GM12878 (cell line): ENCODE measurements at regions not wholly inside any gene's neighbourhood (a gene's known extent, or its start where the extent isn't known, plus 50 kb on each side); places are given as distances from the start of the nearest gene placed in this dataset.

Source experiments
- ATAC-seq: fragments of 200-7000 bp; cut with Tn5 transposase; 3 replicates; pipeline ENCODE4 v1.9.1; 2020; ENCODE audit warnings: mild to moderate bottlenecking, moderate library complexity
- BruUV-seq: library from RNA; stranded (reverse); fragments of 400-500 nt; replicated peaks from 2 replicates; lab custom pipeline; 2021; lab: Mats Ljungman, UMichigan
- CTCF ChIA-PET: fragments of 300-600 bp; sonication (Branson Sonifier 250); formaldehyde crosslinking; extraction: SDS; loops from one replicate; lab custom pipeline; 2021; ENCODE audit warnings: inconsistent platforms; lab: Yijun Ruan, JAX
- POLR2A ChIA-PET: fragments of 350-600 bp; formaldehyde crosslinking; extraction: SDS; loops from one replicate; lab custom pipeline; 2021; ENCODE audit warnings: inconsistent platforms; lab: Charles Lee
- RAD21 ChIA-PET: fragments of 300-600 bp; sonication (Branson Sonifier 250); formaldehyde crosslinking; loops from one replicate; lab custom pipeline; 2023; ENCODE audit warnings: antibody characterized with exemption; ENCODE audit not compliant: unreplicated experiment; lab: Charles Lee
- SMC1A ChIA-PET: fragments of 300-600 bp; sonication (Branson Sonifier 250); formaldehyde crosslinking; loops from one replicate; lab custom pipeline; 2023; ENCODE audit not compliant: unreplicated experiment, uncharacterized antibody; lab: Charles Lee
- DNase-seq: peaks from one replicate; pipeline ENCODE4 v3.0.0-alpha.2; 2011; ENCODE audit warnings: low read depth, low spot score
- FAIRE-seq: peaks from 3 replicates; lab custom pipeline; 2011; peaks lifted over from hg19 to GRCh38; lab: Jason Lieb, UNC
- H2AFZ ChIP-seq: 2 replicates; pipeline ENCODE4 v1.6.0; 2011; ENCODE audit warnings: low read depth, low read length, control low read depth; ENCODE audit not compliant: control insufficient read depth
- H3K27ac ChIP-seq: 2 replicates; pipeline ENCODE4 v1.5.1; 2011; ENCODE audit warnings: control low read depth; ENCODE audit not compliant: control insufficient read depth, insufficient read depth
- H3K27me3 ChIP-seq, 2 experiments: replicated peaks in 1 of 2; 2 replicates each; pipeline versions ENCODE4 v1.6.0 to v1.6.1; 2011; ENCODE audit warnings: low read length in 1 of 2; ENCODE audit not compliant: control insufficient read depth in 2 of 2, insufficient read depth in 2 of 2
- H3K36me3 ChIP-seq, 2 experiments: 2 replicates each; pipeline ENCODE4 v1.5.1; 2011; ENCODE audit warnings: low read length in 1 of 2; ENCODE audit not compliant: control insufficient read depth in 2 of 2, insufficient read depth in 2 of 2
- H3K4me1 ChIP-seq: 2 replicates; pipeline ENCODE4 v1.6.1; 2011; ENCODE audit warnings: mild to moderate bottlenecking, low read length, moderate library complexity, mixed read lengths; ENCODE audit not compliant: control insufficient read depth, insufficient read depth
- H3K4me2 ChIP-seq: 2 replicates; pipeline ENCODE4 v1.6.0; 2011; ENCODE audit warnings: control low read depth; ENCODE audit not compliant: control insufficient read depth, insufficient read depth
- H3K4me3 ChIP-seq: fragments of 200-600 bp; sonication (generic); 2 replicates; pipeline ENCODE4 v1.5.1; 2016
- H3K79me2 ChIP-seq: 2 replicates; pipeline ENCODE4 v1.6.0; 2011; ENCODE audit warnings: low read length; ENCODE audit not compliant: control insufficient read depth, insufficient read depth
- H3K9ac ChIP-seq: 2 replicates; pipeline ENCODE4 v1.8.0; 2011; ENCODE audit warnings: low read length, control low read depth, mixed read lengths; ENCODE audit not compliant: control insufficient read depth, insufficient read depth
- H3K9me3 ChIP-seq: replicated peaks from 3 replicates; pipeline ENCODE4 v1.5.1; 2011; ENCODE audit warnings: mild to moderate bottlenecking, low read length; ENCODE audit not compliant: control insufficient read depth, insufficient read depth
- H4K20me1 ChIP-seq: 2 replicates; pipeline ENCODE4 v1.6.0; 2011; ENCODE audit not compliant: control insufficient read depth, insufficient read depth
- CBFB ChIP-seq: IDR thresholded peaks from 2 replicates; pipeline ENCODE4 v1.6.1; 2016; ENCODE audit warnings: antibody characterized with exemption, low read depth
- CHD2 ChIP-seq: IDR thresholded peaks from 2 replicates; pipeline ENCODE4 v1.6.1; 2011; ENCODE audit warnings: low read depth, low read length, improper control_type of control experiment, borderline replicate concordance
- CREB1 ChIP-seq: IDR thresholded peaks from 2 replicates; pipeline ENCODE4 v1.6.1; 2012; ENCODE audit warnings: low read depth, mild to moderate bottlenecking, inconsistent platforms
- CREM ChIP-seq: IDR thresholded peaks from 2 replicates; pipeline ENCODE4 v1.6.1; 2014; ENCODE audit warnings: antibody characterized with exemption, low read depth
- EZH2 ChIP-seq: IDR thresholded peaks from 2 replicates; pipeline ENCODE4 v1.6.1; 2012; ENCODE audit warnings: low read depth, mild to moderate bottlenecking, control low read depth, inconsistent platforms, low read length, borderline replicate concordance; ENCODE audit not compliant: control insufficient read depth
- FOXM1 ChIP-seq: IDR thresholded peaks from 2 replicates; pipeline ENCODE4 v1.6.1; 2012; ENCODE audit warnings: low read depth, mild to moderate bottlenecking, inconsistent platforms, low read length, moderate library complexity
- GABPA ChIP-seq: IDR thresholded peaks from 2 replicates; pipeline ENCODE4 v1.6.1; 2014; ENCODE audit warnings: antibody characterized with exemption, low read depth, mild to moderate bottlenecking, inconsistent platforms
- HDGF ChIP-seq: fragments of 450-650 bp; IDR thresholded peaks from 2 replicates; pipeline ENCODE4 v1.6.1; 2016; ENCODE audit warnings: antibody characterized with exemption
- JUNB ChIP-seq: IDR thresholded peaks from 2 replicates; pipeline ENCODE4 v1.6.1; 2016; ENCODE audit warnings: antibody characterized with exemption, mild to moderate bottlenecking
- NFIC ChIP-seq: IDR thresholded peaks from 2 replicates; pipeline ENCODE4 v1.6.1; 2012; ENCODE audit warnings: low read depth, mild to moderate bottlenecking, inconsistent platforms, low read length, moderate library complexity
- POLR2AphosphoS5 ChIP-seq: IDR thresholded peaks from 2 replicates; pipeline ENCODE4 v1.6.1; 2011; ENCODE audit warnings: mild to moderate bottlenecking, low read length, inconsistent platforms
- RUNX3 ChIP-seq: IDR thresholded peaks from 2 replicates; pipeline ENCODE4 v1.6.1; 2012; ENCODE audit warnings: low read length, inconsistent platforms
- SPI1 ChIP-seq: IDR thresholded peaks from 2 replicates; pipeline ENCODE4 v1.6.1; 2011; ENCODE audit warnings: low read depth, mild to moderate bottlenecking, low read length, moderate library complexity, borderline replicate concordance; ENCODE audit not compliant: insufficient read depth
- SREBF2 ChIP-seq: IDR thresholded peaks from 2 replicates; pipeline ENCODE4 v1.6.1; 2012; ENCODE audit warnings: mild to moderate bottlenecking, low read length
- TBL1XR1 ChIP-seq: IDR thresholded peaks from 2 replicates; pipeline ENCODE4 v1.6.1; 2012; ENCODE audit warnings: low read depth, low read length, improper control_type of control experiment
- TCF7 ChIP-seq: IDR thresholded peaks from 2 replicates; pipeline ENCODE4 v1.6.1; 2014; ENCODE audit warnings: antibody characterized with exemption, borderline replicate concordance
- ZNF24 ChIP-seq: fragments of 450-650 bp; IDR thresholded peaks from 2 replicates; pipeline ENCODE4 v1.6.1; 2017; ENCODE audit warnings: antibody characterized with exemption, mild to moderate bottlenecking
- WGBS: methylation state at CpG from one replicate; pipeline ENCODE4 v1.1.6; 2016; ENCODE audit warnings: low lambda C conversion rate; ENCODE audit not compliant: insufficient replicate concordance, insufficient coverage; ENCODE audit errors: missing lambda C conversion rate; 5-methylcytosine and 5-hydroxymethylcytosine counted together
- in situ Hi-C: fragments of 300-500 bp; cut with MboI; formaldehyde crosslinking; loops from 9 replicates; pipeline ENCODE4 v1.14.3; 2018; ENCODE audit warnings: mixed read lengths
- intact Hi-C: fragments of 100-400 bp; cut with micrococcal nuclease; formaldehyde crosslinking; loops from one replicate; pipeline ENCODE4 v1.14.2; 2022; ENCODE audit not compliant: unreplicated experiment
- TF ChIP-seq, protein P1 (sequence below): fragments of 450-650 bp; conservative IDR thresholded peaks from 2 replicates; pipeline ENCODE4 v1.6.1; 2017; ENCODE audit warnings: mild to moderate bottlenecking, moderate library complexity
- TF ChIP-seq, protein P2 (sequence below): fragments of 450-650 bp; IDR thresholded peaks from 2 replicates; pipeline ENCODE4 v1.6.1; 2014; ENCODE audit warnings: mild to moderate bottlenecking
- TF ChIP-seq, protein P3 (sequence below): IDR thresholded peaks from 2 replicates; pipeline ENCODE4 v1.6.1; 2012; ENCODE audit warnings: low read length, inconsistent platforms

DNA sequence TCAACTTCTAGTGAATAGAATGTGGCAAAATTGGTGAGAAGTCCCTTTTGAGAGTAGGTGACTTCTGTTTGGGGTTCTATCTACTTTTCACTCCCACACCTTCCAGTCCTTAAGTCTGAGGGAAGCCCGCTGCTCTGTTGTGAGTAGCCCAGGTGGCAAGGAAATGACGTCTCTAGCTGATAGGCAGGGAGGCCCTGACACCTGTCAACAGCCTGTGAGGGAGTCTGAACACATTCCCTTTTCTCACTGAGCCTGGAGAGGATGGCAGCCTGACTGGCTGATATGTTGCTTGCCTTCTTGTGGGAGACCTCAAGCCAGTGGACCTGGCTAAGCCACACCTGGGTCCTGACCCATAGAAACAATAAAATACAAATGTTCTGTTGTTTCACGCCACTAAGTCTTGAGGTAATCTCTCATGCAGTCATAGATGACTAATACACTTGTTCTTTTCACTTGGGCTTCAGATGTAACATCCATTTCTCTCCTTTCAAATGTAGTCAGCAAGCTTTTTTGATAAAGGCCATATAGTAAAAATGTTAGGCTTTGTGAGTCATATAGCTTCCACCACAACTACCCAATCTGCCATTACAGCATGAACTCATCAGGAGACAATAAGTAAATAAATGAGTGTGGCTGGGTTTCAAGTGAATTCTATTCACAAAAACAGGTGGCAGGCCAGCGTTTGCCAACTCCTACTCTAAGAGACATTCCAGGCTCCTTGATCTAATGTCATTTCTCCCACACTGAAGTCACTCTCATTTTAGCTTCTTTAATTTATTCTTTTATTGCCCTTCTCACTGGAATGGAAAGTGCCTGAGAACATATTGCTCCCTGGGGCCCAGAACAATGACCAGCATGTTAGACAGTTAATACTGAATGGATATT lies 265.1 kb upstream of the MAD2L1 start:
- Histone ChIP-seq H4K20me1 (no peaks in the 10 kb centered on the region), H3K9ac (no peak overlapping the region), H3K4me2 (no peak overlapping the region), H3K9me3 (no peaks in the 10 kb centered on the region), H3K4me3 (no peak overlapping the region), H2AFZ (no peak overlapping the region), H3K27me3 (no peaks in the 10 kb centered on the region; a peak in 1 of 4 replicates), H3K4me1 (no peaks in the 10 kb centered on the region), H3K27ac (no peak overlapping the region), H3K79me2 (no peaks in the 10 kb centered on the region), H3K36me3 (no peaks in the 10 kb centered on the region)
- 2% methylated on average over 4 of the region's 4 CpGs for WGBS
- no peak for DNase-seq
- ChIA-PET CTCF (interaction anchor here (1.2 kb wide), 1 partner anchor 27 kb away, joined by 3 read pairs; no protein-coding TSS in a partner anchor), POLR2A (no interaction called here), SMC1A (no interaction called here), RAD21 (no interaction called here)
- no peak for FAIRE-seq
- in situ Hi-C loops = no loop called here
- no TSS peak for BruUV-seq
- ATAC-seq = peak; percentile 40
- intact Hi-C loops = no loop called here
- no peak for TF ChIP-seq EZH2
- peak; percentile 45; the same call in 1 of the 2 replicates for TF ChIP-seq CREM
- no peak for TF ChIP-seq SREBF2
- no peak for TF ChIP-seq CHD2
- no peak for TF ChIP-seq SPI1
- 0 out of 2 replicates have a peak, but pooled peaks have one; percentile 46 for TF ChIP-seq CREB1
- no peak for TF ChIP-seq POLR2AphosphoS5
- TF ChIP-seq JUNB = peak; percentile 86
- peak; percentile 27; the same call in 1 of the 2 replicates for TF ChIP-seq FOXM1
- no peak for TF ChIP-seq ZNF24
- TF ChIP-seq, protein P1, sequence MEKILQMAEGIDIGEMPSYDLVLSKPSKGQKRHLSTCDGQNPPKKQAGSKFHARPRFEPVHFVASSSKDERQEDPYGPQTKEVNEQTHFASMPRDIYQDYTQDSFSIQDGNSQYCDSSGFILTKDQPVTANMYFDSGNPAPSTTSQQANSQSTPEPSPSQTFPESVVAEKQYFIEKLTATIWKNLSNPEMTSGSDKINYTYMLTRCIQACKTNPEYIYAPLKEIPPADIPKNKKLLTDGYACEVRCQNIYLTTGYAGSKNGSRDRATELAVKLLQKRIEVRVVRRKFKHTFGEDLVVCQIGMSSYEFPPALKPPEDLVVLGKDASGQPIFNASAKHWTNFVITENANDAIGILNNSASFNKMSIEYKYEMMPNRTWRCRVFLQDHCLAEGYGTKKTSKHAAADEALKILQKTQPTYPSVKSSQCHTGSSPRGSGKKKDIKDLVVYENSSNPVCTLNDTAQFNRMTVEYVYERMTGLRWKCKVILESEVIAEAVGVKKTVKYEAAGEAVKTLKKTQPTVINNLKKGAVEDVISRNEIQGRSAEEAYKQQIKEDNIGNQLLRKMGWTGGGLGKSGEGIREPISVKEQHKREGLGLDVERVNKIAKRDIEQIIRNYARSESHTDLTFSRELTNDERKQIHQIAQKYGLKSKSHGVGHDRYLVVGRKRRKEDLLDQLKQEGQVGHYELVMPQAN = no peak
- TF ChIP-seq, protein P2, sequence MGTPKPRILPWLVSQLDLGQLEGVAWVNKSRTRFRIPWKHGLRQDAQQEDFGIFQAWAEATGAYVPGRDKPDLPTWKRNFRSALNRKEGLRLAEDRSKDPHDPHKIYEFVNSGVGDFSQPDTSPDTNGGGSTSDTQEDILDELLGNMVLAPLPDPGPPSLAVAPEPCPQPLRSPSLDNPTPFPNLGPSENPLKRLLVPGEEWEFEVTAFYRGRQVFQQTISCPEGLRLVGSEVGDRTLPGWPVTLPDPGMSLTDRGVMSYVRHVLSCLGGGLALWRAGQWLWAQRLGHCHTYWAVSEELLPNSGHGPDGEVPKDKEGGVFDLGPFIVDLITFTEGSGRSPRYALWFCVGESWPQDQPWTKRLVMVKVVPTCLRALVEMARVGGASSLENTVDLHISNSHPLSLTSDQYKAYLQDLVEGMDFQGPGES = no peak
- no peak for TF ChIP-seq TBL1XR1
- TF ChIP-seq RUNX3 = peak; percentile 68
- TF ChIP-seq, protein P3, sequence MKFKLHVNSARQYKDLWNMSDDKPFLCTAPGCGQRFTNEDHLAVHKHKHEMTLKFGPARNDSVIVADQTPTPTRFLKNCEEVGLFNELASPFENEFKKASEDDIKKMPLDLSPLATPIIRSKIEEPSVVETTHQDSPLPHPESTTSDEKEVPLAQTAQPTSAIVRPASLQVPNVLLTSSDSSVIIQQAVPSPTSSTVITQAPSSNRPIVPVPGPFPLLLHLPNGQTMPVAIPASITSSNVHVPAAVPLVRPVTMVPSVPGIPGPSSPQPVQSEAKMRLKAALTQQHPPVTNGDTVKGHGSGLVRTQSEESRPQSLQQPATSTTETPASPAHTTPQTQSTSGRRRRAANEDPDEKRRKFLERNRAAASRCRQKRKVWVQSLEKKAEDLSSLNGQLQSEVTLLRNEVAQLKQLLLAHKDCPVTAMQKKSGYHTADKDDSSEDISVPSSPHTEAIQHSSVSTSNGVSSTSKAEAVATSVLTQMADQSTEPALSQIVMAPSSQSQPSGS = 0 out of 2 replicates have a peak, but pooled peaks have one; percentile 31
- peak; percentile 56; the same call in 1 of the 2 replicates for TF ChIP-seq NFIC
- TF ChIP-seq TCF7 = peak; percentile 44; the same call in 1 of the 2 replicates
- TF ChIP-seq CBFB = no peak
- no peak for TF ChIP-seq HDGF
- TF ChIP-seq GABPA = peak; percentile 46; the same call in 1 of the 2 replicates
